ENCODE measurements at regions not wholly inside any gene's neighbourhood (a gene's known extent, or its start where the extent isn't known, plus 50 kb on each side); places are given as distances from the start of the nearest gene placed in this dataset.

- DNase-seq (ENCODE audit: low read depth): no peak
Measured at GRCh38 chr13:105799155-105799554, 736.3 kb downstream of the EFNB2 start.

GRCh38 chr13:105798541-105798940 lies 736.9 kb downstream of the EFNB2 start:
- DNase-seq (ENCODE audit: low read depth): no peak

- no peak for DNase-seq (ENCODE audit: low read depth)
Measured at GRCh38 chr13:105796081-105796480, 739.4 kb downstream of the EFNB2 start.

- DNase-seq (ENCODE audit: low read depth): no peak
Measured at GRCh38 chr13:105790923-105791322, 744.5 kb downstream of the EFNB2 start.

GRCh38 chr13:105788530-105788929 lies 746.9 kb downstream of the EFNB2 start:
- no peak for DNase-seq (ENCODE audit: low read depth)

- DNase-seq (ENCODE audit: low read depth): no peak
Measured at GRCh38 chr13:105787632-105788031, 747.8 kb downstream of the EFNB2 start.

- DNase-seq (ENCODE audit: low read depth): no peak
Measured at GRCh38 chr13:105785436-105785835, 750.0 kb downstream of the EFNB2 start.

GRCh38 chr13:105783261-105783660 lies 752.2 kb downstream of the EFNB2 start:
- no peak for DNase-seq (ENCODE audit: low read depth)

GRCh38 chr13:105778196-105778595 lies 757.3 kb downstream of the EFNB2 start:
- no peak for DNase-seq (ENCODE audit: low read depth)

- no peak for DNase-seq (ENCODE audit: low read depth)
Measured at GRCh38 chr13:105774739-105775460, 760.6 kb downstream of the EFNB2 start.

GRCh38 chr13:105773863-105774538 lies 761.5 kb downstream of the EFNB2 start:
- DNase-seq (ENCODE audit: low read depth): no peak

GRCh38 chr13:105773241-105773640 lies 762.2 kb downstream of the EFNB2 start:
- DNase-seq (ENCODE audit: low read depth): no peak

GRCh38 chr13:105764486-105764885 lies 771.0 kb downstream of the EFNB2 start:
- DNase-seq (ENCODE audit: low read depth): no peak

GRCh38 chr13:105763851-105764250 lies 771.6 kb downstream of the EFNB2 start:
- no peak for DNase-seq (ENCODE audit: low read depth)

- DNase-seq (ENCODE audit: low read depth): no peak
Measured at GRCh38 chr13:105762096-105762495, 773.4 kb downstream of the EFNB2 start.

GRCh38 chr13:105758918-105759860 lies 776.3 kb downstream of the EFNB2 start:
- no peak for DNase-seq (ENCODE audit: low read depth)

GRCh38 chr13:105740739-105741138 lies 794.7 kb downstream of the EFNB2 start:
- no peak for DNase-seq (ENCODE audit: low read depth)

- no peak for DNase-seq (ENCODE audit: low read depth)
Measured at GRCh38 chr13:105737688-105738087, 797.8 kb downstream of the EFNB2 start.

- DNase-seq (ENCODE audit: low read depth): no peak
Measured at GRCh38 chr13:105735281-105735680, 800.2 kb downstream of the EFNB2 start.

GRCh38 chr13:105732806-105733529 lies 802.5 kb downstream of the EFNB2 start:
- no peak for DNase-seq (ENCODE audit: low read depth)

GRCh38 chr13:105725887-105726286 lies 809.6 kb downstream of the EFNB2 start:
- DNase-seq (ENCODE audit: low read depth): no peak

- DNase-seq (ENCODE audit: low read depth): no peak
Measured at GRCh38 chr13:105721016-105721415, 814.4 kb downstream of the EFNB2 start.

Measured in forelimb muscle (tissue), 1 donor.